Liver (tissue), 7 donors: ENCODE measurements at regions not wholly inside any gene's neighbourhood (a gene's known extent, or its start where the extent isn't known, plus 50 kb on each side); places are given as distances from the start of the nearest gene placed in this dataset.
"Not testable (repeated sequence)": the region's sequence is repeated elsewhere in the genome, so short reads cannot be mapped to it uniquely, and the experiment has no call there.

ENCODE experiments used
- DNase-seq: peaks from one replicate; pipeline ENCODE4 v3.0.0-alpha.2; 2017; ENCODE audit warnings: low spot score
- H3K27ac ChIP-seq, 2 donors: one replicate each; pipeline ENCODE4 v1.7.0; 2013; ENCODE audit warnings: inconsistent platforms in 2 of 2, low read length in 2 of 2, control low read depth in 1 of 2, low read depth in 1 of 2, mild to moderate bottlenecking in 1 of 2
- H3K27me3 ChIP-seq, 4 donors: one replicate each; pipeline versions ENCODE4 v1.6.1 to v1.7.0; 2013; ENCODE audit warnings: low read length in 3 of 4, inconsistent platforms in 1 of 4, mild to moderate bottlenecking in 1 of 4, moderate library complexity in 1 of 4; ENCODE audit not compliant: control insufficient read depth in 4 of 4, insufficient read depth in 4 of 4
- H3K36me3 ChIP-seq, 4 donors: one replicate each; pipeline versions ENCODE4 v1.6.1 to v1.7.0; 2013; ENCODE audit warnings: low read length in 3 of 4, mild to moderate bottlenecking in 3 of 4, low read depth in 1 of 4, moderate library complexity in 1 of 4; ENCODE audit not compliant: control insufficient read depth in 4 of 4, insufficient read depth in 3 of 4
- H3K4me1 ChIP-seq, 4 donors: one replicate each; pipeline versions ENCODE4 v1.6.1 to v1.7.0; 2013; ENCODE audit warnings: low read length in 3 of 4, mild to moderate bottlenecking in 3 of 4, moderate library complexity in 1 of 4; ENCODE audit not compliant: control insufficient read depth in 4 of 4, insufficient read depth in 4 of 4
- H3K4me3 ChIP-seq, 3 donors: one replicate each; pipeline versions ENCODE4 v1.6.1 to v1.7.0; 2013; ENCODE audit warnings: low read length in 3 of 3, control low read depth in 1 of 3, low read depth in 1 of 3, mild to moderate bottlenecking in 1 of 3
- H3K9ac ChIP-seq, 2 donors: one replicate each; pipeline ENCODE4 v1.7.0; 2013; ENCODE audit warnings: low read length in 2 of 2, mild to moderate bottlenecking in 2 of 2, moderate library complexity in 2 of 2, control low read depth in 1 of 2, low read depth in 1 of 2
- H3K9me3 ChIP-seq, 4 donors: one replicate each; pipeline versions ENCODE4 v1.6.1 to v1.7.0; 2013; ENCODE audit warnings: low read length in 3 of 4; ENCODE audit not compliant: control insufficient read depth in 4 of 4
- RXRA ChIP-seq, 2 donors: IDR thresholded peaks; 2 replicates each; pipeline ENCODE4 v1.6.1; 2017 to 2018; ENCODE audit warnings: antibody characterized with exemption in 2 of 2, mild to moderate bottlenecking in 1 of 2
- WGBS: extraction: QIAGEN DNeasy Blood & Tissue Kit; methylation state at CpG from one replicate; pipeline ENCODE4 v1.1.7; 2013; 5-methylcytosine and 5-hydroxymethylcytosine counted together
- donor health status: healthy.
- donor health status: healthy.
- donor health status: healthy.
- donor health status: healthy.

DNA sequence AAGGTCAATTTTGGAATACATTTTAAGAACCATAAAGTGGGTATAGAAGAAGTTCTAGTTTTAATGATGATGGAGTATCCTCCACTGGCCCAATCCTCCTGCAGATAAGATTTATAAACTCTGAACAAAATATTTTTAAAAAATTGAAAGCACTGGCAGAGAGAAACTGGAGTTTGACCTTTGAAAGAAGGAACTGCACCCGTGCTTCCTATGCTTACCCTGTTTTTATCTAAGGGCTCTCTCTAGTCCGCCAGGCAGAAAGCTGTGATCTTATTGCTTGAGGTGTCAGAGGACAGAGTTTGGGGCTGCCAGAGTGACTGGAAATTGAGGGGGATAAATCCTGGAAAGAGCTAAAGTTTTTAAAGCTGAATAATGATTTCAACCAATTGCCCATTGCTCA, 282.6 kb downstream of the BCL2L11 start:
- not testable (repeated sequence) for DNase-seq, H3K4me1 ChIP-seq, H3K9ac ChIP-seq, H3K27me3 ChIP-seq, H3K27ac ChIP-seq, H3K36me3 ChIP-seq, H3K9me3 ChIP-seq, H3K4me3 ChIP-seq
- WGBS, result 40% methylated on average over 2 of the region's 2 CpGs

DNA sequence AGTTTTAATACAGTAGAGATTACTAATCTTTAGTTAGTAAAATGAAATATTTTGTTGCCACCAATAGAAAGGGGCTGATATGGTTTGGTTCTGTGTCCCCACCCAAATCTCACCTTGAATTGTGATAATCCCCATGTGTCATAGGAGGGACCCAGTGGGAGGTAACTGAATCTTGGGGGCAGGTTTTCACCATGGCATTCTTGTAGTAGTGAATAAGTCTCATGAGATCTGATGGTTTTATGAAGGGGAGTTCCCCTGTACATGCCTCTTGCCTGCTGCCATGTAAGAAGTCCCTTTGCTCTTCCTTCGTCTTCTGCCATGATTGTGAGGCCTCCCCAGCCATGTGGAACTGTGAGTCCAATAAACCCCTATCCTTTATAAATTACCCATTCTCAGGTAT, 285.9 kb downstream of the BCL2L11 start:
- H3K4me3 ChIP-seq, H3K9ac ChIP-seq, H3K9me3 ChIP-seq, H3K36me3 ChIP-seq, H3K4me1 ChIP-seq, DNase-seq, H3K27me3 ChIP-seq, H3K27ac ChIP-seq: not testable (repeated sequence)
- no CpG with 5 or more reads among the region's 1 CpG for WGBS

DNA sequence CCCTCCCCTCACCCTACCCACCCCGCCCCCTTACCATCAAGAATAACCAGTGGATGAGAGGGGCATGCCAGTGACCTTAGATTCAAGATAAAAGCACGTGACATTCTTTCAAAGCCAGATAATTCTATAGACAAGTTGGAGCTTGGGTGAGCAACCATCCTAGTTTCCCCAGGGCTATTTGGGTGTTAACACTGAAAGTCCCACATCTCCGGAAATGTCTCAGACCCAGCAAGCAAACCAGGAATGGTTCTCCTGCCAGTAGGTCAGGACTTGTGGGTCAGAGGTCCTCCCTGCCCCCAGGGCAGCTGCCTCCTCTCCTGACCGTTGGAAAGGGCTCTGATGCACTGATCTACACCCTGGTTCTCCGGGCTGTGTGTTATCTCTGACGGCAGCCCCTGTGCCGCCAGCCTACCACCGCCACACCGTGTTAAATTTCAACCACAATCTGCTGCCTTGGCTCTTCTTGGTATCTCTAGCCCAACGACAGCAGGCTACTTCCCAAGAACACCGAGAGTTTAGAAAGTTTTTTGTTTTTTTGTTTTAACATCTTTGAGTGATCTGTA, 287.0 kb downstream of the BCL2L11 start:
- not testable (repeated sequence) for H3K4me1 ChIP-seq, DNase-seq, H3K9ac ChIP-seq, H3K27ac ChIP-seq, H3K36me3 ChIP-seq, H3K4me3 ChIP-seq, H3K27me3 ChIP-seq, H3K9me3 ChIP-seq
- WGBS, result 35% methylated on average over 1 of the region's 11 CpGs
- peak in 1 of 2 donors; percentile 6 for TF ChIP-seq RXRA (IDR thresholded peaks at IDR 0.05)

DNA sequence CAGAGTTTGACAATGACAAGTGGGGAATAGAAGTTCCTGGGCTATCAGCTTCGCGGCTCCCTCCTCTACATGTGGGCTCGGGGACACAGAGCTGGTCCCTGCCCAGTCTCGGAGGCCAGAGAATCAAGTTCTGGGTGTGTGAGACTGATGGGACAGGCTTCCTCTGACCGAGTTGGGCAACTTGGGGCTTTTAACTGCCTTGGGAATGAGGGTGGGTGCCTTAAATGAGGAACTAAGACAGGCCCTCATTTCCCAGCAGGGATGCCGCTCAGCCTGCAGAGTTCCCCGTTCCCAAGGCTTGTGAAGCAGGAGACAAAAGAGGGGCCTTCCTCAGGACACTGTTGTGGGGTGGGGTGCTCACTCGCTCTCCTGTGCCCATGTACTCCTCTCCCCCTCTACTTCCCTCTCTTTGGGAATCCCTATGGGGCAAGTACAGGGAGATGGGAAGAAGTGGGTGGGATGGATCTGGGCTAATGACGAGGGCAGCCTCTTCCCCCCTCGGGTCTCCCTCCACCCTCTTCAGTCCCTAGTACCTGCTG, 290.2 kb downstream of the BCL2L11 start:
- not testable (repeated sequence) for H3K9me3 ChIP-seq, DNase-seq, H3K4me3 ChIP-seq, H3K36me3 ChIP-seq, H3K9ac ChIP-seq, H3K4me1 ChIP-seq, H3K27ac ChIP-seq, H3K27me3 ChIP-seq
- WGBS, result 91% methylated on average over 3 of the region's 10 CpGs

DNA sequence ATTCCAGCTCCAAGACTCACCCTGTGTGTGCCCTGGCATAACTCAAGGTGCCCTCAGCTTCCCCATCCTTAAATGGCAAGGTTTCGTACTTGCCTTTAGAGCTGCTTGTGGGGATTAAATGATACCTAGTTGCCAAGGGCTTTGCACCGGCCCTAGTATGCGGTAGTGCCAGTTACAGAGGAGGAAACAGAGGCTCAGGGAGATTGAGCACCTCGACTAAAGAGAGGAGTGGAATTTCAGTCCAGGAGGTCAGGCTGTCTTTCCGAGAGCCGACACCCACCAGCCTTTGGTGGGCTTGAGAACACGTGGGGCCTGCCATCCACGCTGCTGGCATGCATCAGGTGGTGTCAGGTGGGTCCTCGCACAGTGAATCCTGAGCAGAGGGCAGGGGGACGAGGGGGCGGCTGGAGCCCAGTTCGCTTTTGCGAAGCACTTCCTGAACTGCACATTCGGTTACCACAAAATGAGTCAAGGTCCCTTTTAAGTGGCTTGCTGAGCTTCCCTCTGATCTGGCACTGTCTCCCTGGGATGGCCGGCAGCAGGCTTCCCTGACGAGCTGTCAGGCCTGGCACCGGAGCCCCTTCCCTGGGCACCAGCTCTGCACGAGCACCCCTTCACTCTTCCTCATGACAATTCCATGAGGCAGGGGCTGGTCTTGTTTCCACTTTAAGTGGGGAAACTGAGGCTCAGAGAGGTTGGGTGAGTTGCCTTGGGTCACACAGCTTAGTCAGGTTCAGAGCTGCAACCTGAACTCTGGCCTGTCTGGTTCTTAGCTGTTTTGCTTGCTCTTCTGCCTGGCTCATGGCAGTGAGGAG, 291.4 kb downstream of the BCL2L11 start:
- not testable (repeated sequence) for H3K4me1 ChIP-seq, H3K9me3 ChIP-seq, H3K27me3 ChIP-seq, H3K36me3 ChIP-seq, H3K27ac ChIP-seq, DNase-seq, H3K4me3 ChIP-seq, H3K9ac ChIP-seq
- 92% methylated on average over 13 of the region's 18 CpGs for WGBS

DNA sequence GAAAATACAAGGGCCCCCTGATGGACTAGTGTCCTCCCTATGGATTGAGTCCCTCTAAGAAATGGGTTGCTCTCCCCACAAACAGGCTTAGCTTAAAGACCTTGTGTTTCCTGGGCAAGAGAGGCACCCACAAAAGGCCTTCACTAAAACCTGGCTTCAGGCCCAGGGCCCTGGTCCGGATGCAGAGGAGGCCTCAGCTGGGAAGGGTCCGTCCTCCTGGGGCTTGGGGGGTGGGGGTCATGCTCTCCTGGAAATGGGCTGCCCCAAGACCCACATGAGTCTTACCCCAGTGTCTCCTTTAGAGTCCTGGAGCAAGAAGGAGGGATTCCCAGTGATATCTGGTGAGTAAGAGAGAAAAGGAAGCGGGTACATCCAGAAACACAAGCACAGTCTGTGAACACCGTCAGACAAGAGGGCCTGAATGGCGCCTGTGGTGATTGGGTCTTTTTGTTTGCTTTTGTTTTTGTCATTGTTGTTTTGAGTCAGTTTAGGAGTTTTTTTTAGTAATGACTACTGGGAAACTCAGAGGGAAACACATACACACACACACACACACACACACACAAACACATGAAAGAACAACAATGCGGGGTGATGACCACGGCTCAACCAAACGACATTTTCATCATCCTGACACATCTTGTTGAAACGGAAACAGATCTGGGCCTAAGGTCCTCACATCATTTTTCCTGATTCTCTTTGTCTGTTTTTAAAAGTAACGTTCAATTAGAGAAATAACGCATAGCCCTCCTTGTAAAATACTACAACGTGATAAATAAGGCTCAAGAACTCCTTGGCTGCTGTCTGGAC, 292.3 kb downstream of the BCL2L11 start:
- WGBS, result 83% methylated on average over 12 of the region's 12 CpGs
- not testable (repeated sequence) for H3K9me3 ChIP-seq, H3K36me3 ChIP-seq, H3K9ac ChIP-seq, H3K4me1 ChIP-seq, DNase-seq, H3K27me3 ChIP-seq, H3K4me3 ChIP-seq, H3K27ac ChIP-seq

DNA sequence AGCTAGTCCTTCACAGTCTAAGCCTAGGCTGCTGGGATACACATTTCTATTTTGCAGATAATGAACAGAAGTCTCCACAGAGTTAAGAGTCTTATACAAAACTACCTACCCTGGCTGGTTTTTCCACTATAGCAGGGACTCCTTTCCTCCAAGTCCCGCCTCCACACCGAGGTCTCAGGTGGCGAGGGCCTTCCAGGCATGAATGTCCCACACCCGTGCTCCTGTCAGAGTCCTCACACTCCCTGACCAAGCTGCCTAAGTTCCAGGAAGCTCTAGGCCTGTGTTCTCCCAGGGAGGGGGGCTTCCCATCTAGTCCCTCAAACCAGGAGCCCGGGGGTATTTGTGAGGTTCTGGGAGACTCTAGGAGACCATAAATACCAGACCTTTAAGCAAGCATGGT, 293.2 kb downstream of the BCL2L11 start:
- 89% methylated on average over 5 of the region's 5 CpGs for WGBS
- peak; percentile 36 for DNase-seq
- H3K9ac ChIP-seq, result not testable (repeated sequence)

More for the DNA sequence above, 293.2 kb downstream of the BCL2L11 start:
- H3K27me3 ChIP-seq, H3K9me3 ChIP-seq, H3K4me3 ChIP-seq, H3K4me1 ChIP-seq, H3K36me3 ChIP-seq, H3K27ac ChIP-seq: not testable (repeated sequence)
